Stimulated activated CD4-positive, alpha-beta T cell treated with anti-CD3 and anti-CD28 coated beads, TNF-alpha, amount 100 ng/mL, for 4 hours (primary cell): ENCODE measurements at regions not wholly inside any gene's neighbourhood (a gene's known extent, or its start where the extent isn't known, plus 50 kb on each side); places are given as distances from the start of the nearest gene placed in this dataset.
"Not testable (repeated sequence)": the region's sequence is repeated elsewhere in the genome, so short reads cannot be mapped to it uniquely, and the experiment has no call there.

ENCODE experiments used
- DNase-seq, 3 experiments: peaks; one replicate each; pipeline ENCODE4 v3.0.0-alpha.2; 2020; ENCODE audit warnings: low read depth in 3 of 3

- no peak for DNase-seq
These were observed 50.2 kb upstream of the THSD7B start for GRCh38 chr2:136715146-136715545.

DNA sequence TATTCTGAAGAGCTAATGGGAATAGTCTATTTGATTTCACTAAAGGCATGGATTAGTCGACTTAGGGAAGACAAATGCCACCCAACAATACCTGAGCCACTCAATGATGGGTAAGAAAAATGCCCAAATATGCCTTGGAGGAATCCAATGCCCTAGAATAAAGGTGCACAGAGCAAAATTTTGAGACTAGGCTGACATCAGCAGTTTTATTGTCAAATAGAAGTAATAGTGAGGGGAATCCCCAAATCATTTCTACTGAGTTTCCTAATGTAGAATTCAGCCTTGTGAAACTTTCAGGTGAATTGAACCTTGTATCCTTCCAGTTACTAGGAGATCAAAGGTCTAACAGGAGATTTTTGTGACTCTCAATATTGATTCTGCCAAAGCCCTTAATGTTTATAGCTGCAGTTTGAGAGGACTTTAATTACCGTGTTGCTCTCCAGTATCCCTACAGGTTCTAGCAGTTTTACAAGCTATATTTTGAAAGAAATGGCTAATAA is 50.8 kb upstream of the THSD7B start:
- no peak for DNase-seq

DNA sequence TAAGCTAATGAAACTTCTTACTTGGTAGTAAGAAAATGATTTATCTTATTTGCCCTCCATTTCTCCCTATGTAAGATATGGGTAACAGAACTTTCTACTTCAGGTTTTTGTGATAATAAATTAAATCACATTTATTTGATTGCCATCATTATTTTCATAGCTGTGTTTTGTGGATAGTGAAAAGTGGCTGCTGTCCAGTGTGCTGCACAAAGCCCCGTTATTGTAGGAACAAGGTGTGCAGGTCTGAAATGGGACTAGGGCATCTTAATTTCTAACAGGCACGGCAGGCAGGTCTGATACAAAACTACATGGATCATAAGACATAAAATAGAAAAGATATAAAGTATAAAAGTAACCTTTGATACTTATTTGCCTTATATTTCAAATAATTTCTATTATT is 51.6 kb upstream of the THSD7B start:
- no peak for DNase-seq

GRCh38 chr2:136705336-136705735 is 60.0 kb upstream of the THSD7B start:
- no peak for DNase-seq

GRCh38 chr2:136703214-136703613 is 62.1 kb upstream of the THSD7B start:
- no peak for DNase-seq

- DNase-seq = no peak
These were observed 68.9 kb upstream of the THSD7B start for GRCh38 chr2:136696438-136696837.

DNA sequence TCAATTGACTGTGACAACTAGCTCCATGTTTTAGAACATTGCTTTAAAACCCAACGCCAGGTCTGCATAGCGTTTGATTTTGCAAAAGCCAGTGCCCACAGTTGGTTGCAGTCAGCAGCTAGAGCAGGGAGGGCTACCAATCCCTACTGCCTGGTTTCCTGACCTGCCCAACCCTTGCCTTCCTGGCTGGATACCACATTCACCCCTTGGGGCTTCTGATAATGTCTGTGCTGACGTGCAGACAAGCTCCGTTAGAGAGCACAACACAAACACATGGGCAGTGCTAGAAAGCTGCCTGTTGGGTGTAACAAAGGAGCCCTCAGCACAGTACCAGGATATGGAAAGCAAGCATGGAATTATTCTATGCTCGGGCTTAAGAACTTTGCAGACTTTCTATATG is 71.4 kb upstream of the THSD7B start:
- no peak for DNase-seq

DNA sequence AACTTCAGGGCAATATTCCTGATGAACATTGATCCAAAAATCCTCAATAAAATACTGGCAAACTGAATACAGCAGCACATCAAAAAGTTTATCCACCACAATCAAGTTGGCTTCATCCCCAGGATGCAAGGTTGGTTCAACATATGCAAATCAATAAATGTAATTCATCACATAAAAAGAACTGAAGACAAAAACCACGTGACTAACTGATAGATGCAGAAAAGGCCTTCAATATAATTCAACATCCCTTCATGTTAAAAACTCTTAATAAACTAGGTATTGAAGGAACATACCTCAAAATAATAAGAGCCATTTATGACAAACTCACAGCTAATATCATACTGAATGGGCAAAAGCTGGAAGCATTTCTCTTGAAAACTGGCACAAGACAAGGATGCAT is 85.3 kb upstream of the THSD7B start:
- DNase-seq = not testable (repeated sequence)

DNA sequence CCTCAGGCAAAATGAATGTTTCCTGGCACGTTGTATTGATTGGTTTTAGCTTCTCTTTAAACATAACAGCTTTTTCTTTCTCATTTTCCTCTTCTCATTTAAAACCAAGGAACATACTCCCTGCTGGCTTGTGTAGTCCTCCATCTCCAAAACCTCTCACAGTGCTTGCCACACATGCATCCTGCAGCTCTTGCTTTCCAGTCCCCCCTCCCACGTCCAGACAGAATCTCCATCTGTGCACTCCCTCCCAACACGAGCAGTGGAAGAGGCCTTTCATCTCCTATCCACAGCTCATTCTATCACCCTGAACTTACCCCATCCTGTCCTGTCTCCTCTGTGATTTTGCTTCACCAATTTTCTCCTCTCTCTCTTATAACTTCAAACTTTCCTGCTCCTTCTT is 99.6 kb upstream of the THSD7B start:
- no peak for DNase-seq

GRCh38 chr2:136664713-136665405 is 100.5 kb upstream of the THSD7B start:
- DNase-seq = no peak

- no peak for DNase-seq
These were observed 107.1 kb upstream of the THSD7B start for GRCh38 chr2:136658201-136658600.

GRCh38 chr2:136653861-136654260 is 111.5 kb upstream of the THSD7B start:
- no peak for DNase-seq

GRCh38 chr2:136651456-136652010 is 113.8 kb upstream of the THSD7B start:
- no peak for DNase-seq

DNA sequence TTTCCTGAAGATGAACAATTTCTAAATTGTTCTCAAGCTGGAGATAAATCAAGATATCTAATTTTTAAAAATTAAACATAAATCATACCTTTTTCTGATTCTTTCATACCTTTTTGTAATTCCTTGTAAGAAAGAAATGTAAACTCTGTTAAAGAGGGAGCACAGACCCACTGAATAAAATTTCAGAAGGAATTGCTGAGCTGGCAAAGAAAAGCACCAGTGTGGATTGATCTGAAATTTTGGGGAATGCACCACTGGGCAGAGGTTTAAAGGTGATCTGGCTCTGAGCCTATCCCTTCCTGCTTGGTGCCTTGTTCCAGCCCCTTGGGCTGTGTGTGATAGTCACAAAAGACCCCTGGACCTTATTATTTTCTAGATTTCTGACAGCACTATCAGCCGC is 118.3 kb upstream of the THSD7B start:
- no peak for DNase-seq

DNA sequence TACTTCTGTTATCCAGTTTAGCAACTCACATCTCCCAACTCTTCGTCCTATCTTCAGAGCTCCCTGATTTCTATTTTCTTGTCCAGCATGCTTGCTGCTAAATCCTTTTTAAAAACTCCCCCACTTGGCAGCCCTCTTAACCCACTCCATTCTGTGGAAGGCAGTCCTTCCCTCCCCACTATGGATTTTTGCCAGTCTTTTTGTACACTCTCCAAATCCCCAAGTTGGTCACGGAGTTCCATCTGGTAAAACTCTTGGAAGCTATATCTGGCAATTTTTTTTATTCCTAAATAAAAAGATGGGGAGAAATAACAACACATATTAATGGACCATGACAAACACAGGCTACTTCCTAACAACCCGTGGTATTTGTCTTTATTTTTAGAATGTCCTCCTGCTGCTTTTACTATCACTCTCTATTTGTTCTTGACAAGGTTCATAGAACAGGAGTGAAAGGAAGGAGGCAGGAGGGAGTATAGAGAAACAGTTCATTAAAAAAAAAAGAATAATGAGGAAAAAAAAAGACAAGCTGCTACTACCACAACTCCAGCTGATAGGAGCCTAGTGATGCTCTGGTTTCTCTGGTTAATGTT is 120.0 kb upstream of the THSD7B start:
- no peak for DNase-seq

GRCh38 chr2:136639651-136640050 is 125.7 kb upstream of the THSD7B start:
- DNase-seq = no peak

GRCh38 chr2:136638193-136638592 is 127.2 kb upstream of the THSD7B start:
- no peak for DNase-seq

DNA sequence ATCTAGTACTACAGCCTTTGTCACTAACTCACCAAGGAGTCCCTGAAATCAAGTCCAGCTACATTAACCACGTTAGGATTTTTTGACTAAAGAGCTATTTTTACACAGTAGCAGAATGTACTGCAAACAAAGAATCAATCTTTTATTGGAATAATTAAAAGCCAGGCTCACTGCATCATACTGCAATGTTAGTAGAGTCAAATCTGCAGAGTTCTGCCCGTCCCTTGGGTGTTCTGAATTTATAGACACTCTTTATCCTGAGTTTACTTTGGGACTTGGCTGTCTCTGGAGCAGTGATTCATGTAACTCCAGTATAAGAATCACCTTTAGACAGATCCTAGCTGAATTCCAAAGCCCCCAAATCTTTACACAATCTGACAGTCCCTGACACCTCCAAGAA is 127.9 kb upstream of the THSD7B start:
- no peak for DNase-seq

DNA sequence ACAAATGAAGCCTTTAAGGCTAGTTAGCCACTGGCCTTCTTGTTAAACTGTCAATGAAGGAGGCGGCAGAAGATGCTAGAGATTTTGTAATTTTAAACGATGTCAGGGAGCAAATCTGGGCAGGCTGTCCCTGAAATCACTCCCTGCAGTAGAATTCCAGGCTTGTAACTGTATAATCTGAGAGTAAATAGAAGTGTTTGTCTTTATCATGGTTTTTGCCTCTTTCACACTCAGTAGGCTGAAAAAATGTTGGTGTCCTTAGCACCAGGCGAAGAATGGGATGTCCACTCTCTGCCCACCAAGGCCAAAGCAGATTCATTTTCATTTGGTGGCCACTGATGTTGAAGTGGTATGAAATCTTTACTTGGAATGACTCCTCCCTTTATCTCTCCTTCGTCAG is 136.9 kb upstream of the THSD7B start:
- DNase-seq = no peak

- no peak for DNase-seq
These were observed 152.2 kb upstream of the THSD7B start for GRCh38 chr2:136613096-136613495.

GRCh38 chr2:136612079-136612478 is 153.3 kb upstream of the THSD7B start:
- no peak for DNase-seq

- DNase-seq = no peak
These were observed 153.9 kb upstream of the THSD7B start for GRCh38 chr2:136611451-136611850.

DNA sequence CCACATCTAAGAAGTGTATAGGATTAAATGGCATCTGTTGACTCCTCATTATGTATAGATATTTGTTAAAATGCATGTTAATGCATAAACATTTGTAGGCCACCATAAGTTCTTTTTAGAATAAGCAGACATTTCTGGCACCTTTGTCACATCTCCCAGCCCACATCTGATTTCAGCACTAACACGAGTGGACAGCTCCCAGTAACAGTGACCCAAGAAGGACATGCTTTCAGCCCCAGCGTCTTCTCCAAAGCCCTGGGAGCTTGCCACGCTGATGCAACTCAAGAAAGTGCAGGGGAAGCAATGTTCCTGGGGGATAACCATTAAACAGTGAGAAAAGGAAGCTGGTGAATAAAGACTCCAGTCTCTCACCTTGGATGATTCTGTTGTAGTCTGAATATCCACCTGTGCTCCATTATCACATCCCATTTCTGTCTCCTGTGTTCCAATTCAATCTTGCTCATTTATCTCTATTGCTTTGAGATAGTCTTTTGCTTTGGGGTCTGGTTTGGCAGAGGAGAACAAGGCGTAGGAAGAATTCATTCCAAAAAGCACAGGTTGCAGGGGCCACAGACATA is 182.6 kb upstream of the THSD7B start:
- no peak for DNase-seq
